ENCODE measurements at regions not wholly inside any gene's neighbourhood (a gene's known extent, or its start where the extent isn't known, plus 50 kb on each side); places are given as distances from the start of the nearest gene placed in this dataset.

- in situ Hi-C loops (cut with HindIII; ENCODE audit: extremely low pct_ligation_motif_present, low pct_unique_long_range_greater_than_20kb) (no loop called here), intact Hi-C loops (cut with micrococcal nuclease; ENCODE audit: unreplicated experiment) (no loop called here)
- ChIA-PET CTCF (ENCODE audit: low intra/inter-chr PET ratio, low total read pairs) (no interaction called here), POLR2A (no interaction called here)
- FAIRE-seq (no peak), ATAC-seq (no peak), DNase-seq (ENCODE audit: low spot score) (no peak)
- Histone ChIP-seq H2AFZ (ENCODE audit: low read length) (no peak overlapping the region), H3K4me3 (replicated peaks in 1 of 3; ENCODE audit: insufficient read depth in 1 of 3, low read depth in 2 of 3, low read length in 3 of 3) (no peak overlapping the region), H3K4me2 (ENCODE audit: low read depth, low read length) (no peak overlapping the region), H4K20me1 (ENCODE audit: insufficient read depth, low read length) (no peaks in the 10 kb centered on the region), H3K79me2 (ENCODE audit: insufficient read depth, low read length) (no peaks in the 10 kb centered on the region), H3K27me3 (ENCODE audit: control insufficient read depth in 1 of 2, insufficient read depth in 2 of 2, low read length in 2 of 2) (peaks cover 0 to 2% of the 10 kb centered on the region in 2 experiments; a peak in 1 of 5 replicates), H3K9ac (ENCODE audit: insufficient read depth, low read depth, low read length) (no peak overlapping the region), H3K36me3 (replicated peaks in 1 of 2; ENCODE audit: control insufficient read depth in 1 of 2, insufficient read depth in 2 of 2, low read length in 2 of 2) (no peaks in the 10 kb centered on the region), H3K9me3 (ENCODE audit: low read length) (no peaks in the 10 kb centered on the region), H3K4me1 (ENCODE audit: insufficient read depth, low read length) (no peaks in the 10 kb centered on the region), H3K27ac (ENCODE audit: extremely low read length, insufficient read depth, low read length) (no peak overlapping the region)
- no TSS peak for BruUV-seq (replicated peaks)
- WGBS (ENCODE audit: low lambda C conversion rate): 14% methylated on average over 7 of the region's 7 CpGs
- TF ChIP-seq PPARG (CRISPR knock-in tag; conservative IDR thresholded peaks at IDR 0.05) (no peak), SUZ12 (IDR thresholded peaks at IDR 0.05; ENCODE audit: low read depth, low read length) (no peak), GABPA (IDR thresholded peaks at IDR 0.05; ENCODE audit: low read depth, low read length) (no peak), GABPA (CRISPR knock-in tag; IDR thresholded peaks at IDR 0.05; ENCODE audit: low read depth) (no peak), USF2 (IDR thresholded peaks at IDR 0.05; ENCODE audit: low read depth, low read length) (no peak), USF2 (CRISPR knock-in tag; IDR thresholded peaks at IDR 0.05; ENCODE audit: borderline replicate concordance) (no peak), ZNF414 (CRISPR knock-in tag; IDR thresholded peaks at IDR 0.05) (no peak), ZNF737 (CRISPR knock-in tag; IDR thresholded peaks at IDR 0.05; ENCODE audit: borderline replicate concordance) (no peak), E2F5 (CRISPR knock-in tag; conservative IDR thresholded peaks at IDR 0.05) (no peak), ZNF225 (CRISPR knock-in tag; IDR thresholded peaks at IDR 0.05) (no peak), ETV5 (CRISPR knock-in tag; IDR thresholded peaks at IDR 0.05; ENCODE audit: borderline replicate concordance) (no peak), ZNF276 (CRISPR knock-in tag; IDR thresholded peaks at IDR 0.05; ENCODE audit: low read depth) (no peak), GPN1 (CRISPR knock-in tag; IDR thresholded peaks at IDR 0.05; ENCODE audit: borderline replicate concordance) (no peak), ZNF263 (CRISPR knock-in tag; IDR thresholded peaks at IDR 0.05) (no peak), RAD51 (IDR thresholded peaks at IDR 0.05; ENCODE audit: borderline replicate concordance) (no peak)
Measured at GRCh38 chr14:87797001-87797400, 196.0 kb downstream of the GALC start.
